ENCODE measurements at regions not wholly inside any gene's neighbourhood (a gene's known extent, or its start where the extent isn't known, plus 50 kb on each side); places are given as distances from the start of the nearest gene placed in this dataset.

DNA sequence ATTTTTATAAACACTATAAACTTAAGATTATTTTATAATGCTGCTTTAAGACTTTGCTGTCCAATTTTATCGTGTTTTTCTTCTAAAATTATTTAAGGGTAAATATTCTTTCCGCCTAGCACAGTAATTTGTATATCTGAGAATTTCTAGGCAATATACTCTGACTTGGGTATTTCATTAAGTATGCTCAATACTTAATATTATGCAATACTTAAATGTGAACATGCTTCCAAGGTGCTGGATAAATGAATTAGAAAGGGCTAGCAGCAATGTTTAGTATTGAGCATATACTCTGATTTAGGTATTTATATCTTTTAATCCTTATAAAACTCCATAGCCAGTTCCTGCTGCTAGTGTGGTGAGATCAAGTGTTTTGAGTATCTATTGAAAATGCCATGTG is 60.3 kb upstream of the ANO3 start:
- WGBS = 84% methylated on average over 2 of the region's 2 CpGs
- TF ChIP-seq POLR2AphosphoS5 (IDR thresholded peaks at IDR 0.05) = no peak
- TF ChIP-seq, protein P1, sequence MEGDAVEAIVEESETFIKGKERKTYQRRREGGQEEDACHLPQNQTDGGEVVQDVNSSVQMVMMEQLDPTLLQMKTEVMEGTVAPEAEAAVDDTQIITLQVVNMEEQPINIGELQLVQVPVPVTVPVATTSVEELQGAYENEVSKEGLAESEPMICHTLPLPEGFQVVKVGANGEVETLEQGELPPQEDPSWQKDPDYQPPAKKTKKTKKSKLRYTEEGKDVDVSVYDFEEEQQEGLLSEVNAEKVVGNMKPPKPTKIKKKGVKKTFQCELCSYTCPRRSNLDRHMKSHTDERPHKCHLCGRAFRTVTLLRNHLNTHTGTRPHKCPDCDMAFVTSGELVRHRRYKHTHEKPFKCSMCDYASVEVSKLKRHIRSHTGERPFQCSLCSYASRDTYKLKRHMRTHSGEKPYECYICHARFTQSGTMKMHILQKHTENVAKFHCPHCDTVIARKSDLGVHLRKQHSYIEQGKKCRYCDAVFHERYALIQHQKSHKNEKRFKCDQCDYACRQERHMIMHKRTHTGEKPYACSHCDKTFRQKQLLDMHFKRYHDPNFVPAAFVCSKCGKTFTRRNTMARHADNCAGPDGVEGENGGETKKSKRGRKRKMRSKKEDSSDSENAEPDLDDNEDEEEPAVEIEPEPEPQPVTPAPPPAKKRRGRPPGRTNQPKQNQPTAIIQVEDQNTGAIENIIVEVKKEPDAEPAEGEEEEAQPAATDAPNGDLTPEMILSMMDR (IDR thresholded peaks at IDR 0.05) = no peak
- no peaks in the 10 kb centered on the region for H3K27me3 ChIP-seq (replicated peaks; ENCODE audit: insufficient read depth)
- H3K4me1 ChIP-seq (replicated peaks) = no peaks in the 10 kb centered on the region
- H3K9me3 ChIP-seq = no peaks in the 10 kb centered on the region
- no peak overlapping the region for H3K27ac ChIP-seq
- intact Hi-C loops (cut with DNase I) = no loop called here
- DNase-seq (ENCODE audit: low spot score) = no peak
- H3K36me3 ChIP-seq = no peaks in the 10 kb centered on the region
- no peak overlapping the region for H3K4me3 ChIP-seq

DNA sequence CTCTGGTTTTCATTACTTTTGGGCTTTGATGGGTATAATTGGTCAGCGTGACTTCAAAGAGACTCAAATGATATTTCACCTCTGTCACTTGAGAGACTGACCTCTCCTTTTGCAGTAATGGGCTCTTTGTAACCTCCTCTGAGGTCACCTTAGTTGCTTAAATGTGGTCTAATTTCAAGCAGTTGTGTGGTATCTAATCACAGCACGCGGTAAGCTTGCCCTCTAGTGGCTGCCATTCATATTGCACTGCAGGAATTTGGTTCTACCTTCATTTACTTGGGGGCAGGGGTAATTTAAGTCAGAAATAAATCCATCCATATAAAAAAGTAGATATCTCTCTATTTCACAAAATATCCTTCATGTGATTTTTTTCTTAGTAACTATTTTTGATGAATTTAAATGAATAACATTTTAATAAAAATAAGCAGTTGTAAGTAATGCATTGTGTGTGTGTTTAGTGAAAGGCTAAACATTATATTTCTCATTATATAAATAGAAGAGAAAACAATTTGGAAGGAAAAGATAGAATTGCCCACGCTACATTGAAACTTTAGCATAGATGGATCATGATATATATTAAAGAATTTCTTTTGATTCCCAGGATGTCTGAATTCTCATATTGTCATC is 55.0 kb upstream of the ANO3 start:
- no peaks in the 10 kb centered on the region for H3K9me3 ChIP-seq
- H3K4me3 ChIP-seq = no peak overlapping the region
- WGBS = 9% methylated on average over 4 of the region's 4 CpGs
- no peaks in the 10 kb centered on the region for H3K27me3 ChIP-seq (replicated peaks; ENCODE audit: insufficient read depth)
- no peaks in the 10 kb centered on the region for H3K4me1 ChIP-seq (replicated peaks)
- DNase-seq (ENCODE audit: low spot score) = peak; percentile 14
- no peaks in the 10 kb centered on the region for H3K36me3 ChIP-seq
- H3K27ac ChIP-seq = no peak overlapping the region
- intact Hi-C loops (cut with DNase I) = loop anchor here (5.0 kb wide), 1 partner anchor 295 kb away; no protein-coding TSS in a partner anchor
- TF ChIP-seq POLR2A (IDR thresholded peaks at IDR 0.05) (no peak), POLR2AphosphoS5 (IDR thresholded peaks at IDR 0.05) (no peak)
- TF ChIP-seq, protein P1 (IDR thresholded peaks at IDR 0.05) = peak; percentile 64 to 81 (median 73)

DNA sequence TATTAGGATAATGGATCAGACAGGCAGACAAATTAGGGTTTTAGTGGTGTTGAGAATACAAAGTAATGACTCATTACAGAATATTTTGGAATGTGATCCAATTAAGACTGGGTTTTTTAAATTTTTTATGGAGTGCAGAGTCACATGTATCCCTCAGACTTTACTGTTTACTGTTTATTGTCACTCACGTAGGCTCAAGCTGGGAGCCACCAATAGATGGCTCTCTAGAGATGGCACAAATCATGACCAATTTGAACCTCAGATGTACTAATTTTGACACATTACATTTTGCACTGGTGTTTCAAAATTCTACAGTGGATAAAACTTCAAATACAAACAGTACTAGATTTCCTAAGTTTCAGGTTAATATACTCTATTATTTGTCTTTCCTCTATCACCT is 53.6 kb upstream of the ANO3 start:
- no peak for DNase-seq (ENCODE audit: low spot score)
- Histone ChIP-seq H3K4me1 (replicated peaks) (no peaks in the 10 kb centered on the region), H3K27me3 (replicated peaks; ENCODE audit: insufficient read depth) (no peaks in the 10 kb centered on the region), H3K4me3 (no peak overlapping the region), H3K27ac (no peak overlapping the region), H3K36me3 (no peaks in the 10 kb centered on the region), H3K9me3 (no peaks in the 10 kb centered on the region)
- TF ChIP-seq POLR2A (IDR thresholded peaks at IDR 0.05) = no peak
- no peak for TF ChIP-seq POLR2AphosphoS5 (IDR thresholded peaks at IDR 0.05)
- TF ChIP-seq, protein P1 (IDR thresholded peaks at IDR 0.05) = no peak
- WGBS = 3% methylated on average over 1 of the region's 1 CpG
- intact Hi-C loops (cut with DNase I) = loop anchor here (5.0 kb wide), 1 partner anchor 296 kb away; no protein-coding TSS in a partner anchor
